Coronary artery (tissue), 2 donors: ENCODE measurements at regions not wholly inside any gene's neighbourhood (a gene's known extent, or its start where the extent isn't known, plus 50 kb on each side); places are given as distances from the start of the nearest gene placed in this dataset.
A peak's percentile ranks its signal among the peaks of the same experiment; 100 is the strongest.

Source experiments
- DNase-seq: peaks from one replicate; pipeline ENCODE4 v3.0.0-alpha.2; 2017; ENCODE audit warnings: low spot score
- H3K27ac ChIP-seq, 2 donors: fragments of 200-600 bp; sonication (generic); one replicate each; pipeline ENCODE4 v1.5.1; 2016 to 2019
- H3K4me3 ChIP-seq: fragments of 200-600 bp; sonication (generic); 2 replicates; pipeline ENCODE4 v1.5.1; 2016; ENCODE audit warnings: mild to moderate bottlenecking, moderate library complexity
- TF ChIP-seq, protein P1 (sequence below): fragments of 200-600 bp; sonication (generic); IDR thresholded peaks from one replicate; pipeline ENCODE4 v1.5.1; 2019; ENCODE audit warnings: antibody characterized with exemption

DNA sequence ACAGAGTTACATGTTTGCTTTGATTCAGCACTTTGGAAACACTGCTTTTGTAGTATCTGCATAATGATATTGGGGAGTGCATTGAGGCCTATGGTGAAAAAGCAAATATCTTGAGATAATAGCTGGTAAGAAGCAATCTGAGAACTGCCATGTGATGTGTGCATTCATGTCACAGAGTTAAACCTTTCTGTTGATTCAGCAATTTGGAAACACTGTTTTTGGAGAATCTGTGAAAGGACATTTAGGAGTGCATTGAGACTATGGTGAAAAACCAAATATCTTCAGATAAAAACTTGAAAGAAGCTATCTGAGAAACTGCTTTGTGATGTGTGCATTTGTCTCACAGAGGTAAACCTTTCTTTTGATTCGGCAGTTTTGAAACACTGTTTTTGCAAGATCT lies 346.8 kb downstream of the OR4C45 start:
- Histone ChIP-seq H3K27ac (no peak overlapping the region), H3K4me3 (no peak overlapping the region)
- DNase-seq: no peak
- TF ChIP-seq, protein P1, sequence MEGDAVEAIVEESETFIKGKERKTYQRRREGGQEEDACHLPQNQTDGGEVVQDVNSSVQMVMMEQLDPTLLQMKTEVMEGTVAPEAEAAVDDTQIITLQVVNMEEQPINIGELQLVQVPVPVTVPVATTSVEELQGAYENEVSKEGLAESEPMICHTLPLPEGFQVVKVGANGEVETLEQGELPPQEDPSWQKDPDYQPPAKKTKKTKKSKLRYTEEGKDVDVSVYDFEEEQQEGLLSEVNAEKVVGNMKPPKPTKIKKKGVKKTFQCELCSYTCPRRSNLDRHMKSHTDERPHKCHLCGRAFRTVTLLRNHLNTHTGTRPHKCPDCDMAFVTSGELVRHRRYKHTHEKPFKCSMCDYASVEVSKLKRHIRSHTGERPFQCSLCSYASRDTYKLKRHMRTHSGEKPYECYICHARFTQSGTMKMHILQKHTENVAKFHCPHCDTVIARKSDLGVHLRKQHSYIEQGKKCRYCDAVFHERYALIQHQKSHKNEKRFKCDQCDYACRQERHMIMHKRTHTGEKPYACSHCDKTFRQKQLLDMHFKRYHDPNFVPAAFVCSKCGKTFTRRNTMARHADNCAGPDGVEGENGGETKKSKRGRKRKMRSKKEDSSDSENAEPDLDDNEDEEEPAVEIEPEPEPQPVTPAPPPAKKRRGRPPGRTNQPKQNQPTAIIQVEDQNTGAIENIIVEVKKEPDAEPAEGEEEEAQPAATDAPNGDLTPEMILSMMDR: no peak

DNA sequence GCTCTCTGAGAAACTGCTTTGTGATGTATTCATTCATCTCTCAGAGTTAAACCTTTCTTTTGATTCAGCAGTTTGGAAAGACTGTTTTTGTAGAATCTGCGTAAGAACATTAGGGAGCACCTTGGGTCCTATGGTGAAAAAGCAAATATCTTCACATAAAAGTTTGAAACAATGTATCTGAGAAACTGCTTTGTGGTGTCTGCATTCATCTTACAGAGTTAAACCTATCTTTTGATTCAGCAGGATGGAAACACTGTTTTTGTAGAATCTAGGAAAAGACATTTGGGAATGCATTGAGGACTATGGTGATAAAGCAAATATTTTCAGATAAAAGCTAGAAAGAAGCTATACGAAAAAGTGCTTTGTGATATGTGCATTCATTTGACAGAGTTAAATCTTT lies 361.3 kb downstream of the OR4C45 start:
- TF ChIP-seq, protein P1: no peak
- Histone ChIP-seq H3K27ac (no peak overlapping the region), H3K4me3 (no peak overlapping the region)
- no peak for DNase-seq

DNA sequence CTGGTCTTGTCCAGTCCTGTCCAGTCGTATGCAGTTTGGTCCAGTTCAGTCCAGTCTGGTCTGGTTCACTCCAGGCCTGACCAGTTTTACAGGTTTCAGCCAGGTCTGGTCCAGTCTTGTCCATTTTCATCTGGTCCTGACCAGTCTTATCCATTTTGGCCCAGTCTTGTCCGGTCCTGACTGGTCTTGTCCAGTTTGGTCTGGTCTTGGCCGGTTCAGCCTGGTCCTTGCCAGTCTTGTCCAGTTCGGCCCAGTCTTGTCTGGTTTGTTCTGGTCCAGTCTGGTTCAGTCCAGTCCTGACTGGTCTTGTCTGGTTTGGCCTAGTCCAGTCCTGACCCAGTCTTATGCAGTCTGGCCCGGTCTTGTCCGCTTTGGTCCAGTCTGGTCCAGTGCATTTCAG lies 380.2 kb downstream of the OR4C45 start:
- DNase-seq: peak; percentile 38
- Histone ChIP-seq H3K4me3 (no peak overlapping the region), H3K27ac (no peak overlapping the region)
- TF ChIP-seq, protein P1: no peak

DNA sequence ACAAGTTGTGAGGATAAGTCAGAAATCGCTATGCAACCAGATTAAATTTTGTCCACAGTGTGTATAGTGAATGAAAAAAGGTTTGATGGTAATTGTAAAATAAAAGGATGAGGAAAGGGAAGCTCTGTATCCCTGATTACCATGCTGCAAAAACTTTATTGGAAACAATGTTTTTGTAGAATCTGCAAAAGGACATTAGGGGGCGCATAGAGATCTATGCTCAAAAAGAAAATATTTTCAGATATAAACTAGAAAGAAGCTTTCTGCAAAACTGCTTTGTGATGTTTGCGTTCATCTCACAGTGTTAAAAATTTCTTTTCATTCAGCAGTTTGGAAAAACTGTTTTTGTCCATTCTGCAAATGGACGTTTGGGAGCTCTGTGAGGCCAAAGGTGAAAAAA lies 390.5 kb downstream of the OR4C45 start:
- DNase-seq: no peak
- TF ChIP-seq, protein P1: no peak
- Histone ChIP-seq H3K27ac (no peak overlapping the region), H3K4me3 (no peak overlapping the region)
